Fibroblast of skin of right quadriceps (primary cell): ENCODE measurements at regions not wholly inside any gene's neighbourhood (a gene's known extent, or its start where the extent isn't known, plus 50 kb on each side); places are given as distances from the start of the nearest gene placed in this dataset.

Experiments used
- DNase-seq: peaks from one replicate; pipeline ENCODE4 v3.0.0-alpha.2; 2013

GRCh38 chr22:27212617-27213177 lies 555.3 kb downstream of the MIAT start:
- DNase-seq, result peak; percentile 100

- peak; percentile 80 for DNase-seq
These were observed 555.9 kb downstream of the MIAT start for GRCh38 chr22:27213294-27213693.

- peak; percentile 79 for DNase-seq
These were observed 556.6 kb downstream of the MIAT start for GRCh38 chr22:27213766-27214581.

GRCh38 chr22:27214691-27215090 lies 557.3 kb downstream of the MIAT start:
- no peak for DNase-seq

- peak; percentile 55 for DNase-seq
These were observed 558.5 kb downstream of the MIAT start for GRCh38 chr22:27215871-27216270.

- no peak for DNase-seq
These were observed 559.1 kb downstream of the MIAT start for GRCh38 chr22:27216444-27216843.

DNA sequence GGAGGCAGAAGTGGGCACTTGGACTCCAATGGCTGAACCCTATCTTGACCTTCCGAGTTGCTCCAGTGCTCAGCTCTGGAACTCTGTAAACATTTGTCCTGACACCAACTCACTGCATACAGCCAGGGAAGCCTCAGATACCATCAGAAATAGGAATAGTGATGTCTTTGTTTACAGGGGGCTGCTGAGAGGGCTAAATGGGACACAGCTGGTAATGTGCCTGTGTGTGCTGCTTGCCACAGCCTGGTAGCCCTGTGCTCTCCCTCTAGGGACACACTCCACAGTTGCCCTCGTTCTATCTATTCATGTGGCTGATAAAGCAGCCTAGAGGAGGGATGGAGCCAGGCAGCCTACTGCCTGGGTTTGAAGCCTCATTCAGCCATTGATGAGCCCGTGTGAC lies 559.8 kb downstream of the MIAT start:
- no peak for DNase-seq

DNA sequence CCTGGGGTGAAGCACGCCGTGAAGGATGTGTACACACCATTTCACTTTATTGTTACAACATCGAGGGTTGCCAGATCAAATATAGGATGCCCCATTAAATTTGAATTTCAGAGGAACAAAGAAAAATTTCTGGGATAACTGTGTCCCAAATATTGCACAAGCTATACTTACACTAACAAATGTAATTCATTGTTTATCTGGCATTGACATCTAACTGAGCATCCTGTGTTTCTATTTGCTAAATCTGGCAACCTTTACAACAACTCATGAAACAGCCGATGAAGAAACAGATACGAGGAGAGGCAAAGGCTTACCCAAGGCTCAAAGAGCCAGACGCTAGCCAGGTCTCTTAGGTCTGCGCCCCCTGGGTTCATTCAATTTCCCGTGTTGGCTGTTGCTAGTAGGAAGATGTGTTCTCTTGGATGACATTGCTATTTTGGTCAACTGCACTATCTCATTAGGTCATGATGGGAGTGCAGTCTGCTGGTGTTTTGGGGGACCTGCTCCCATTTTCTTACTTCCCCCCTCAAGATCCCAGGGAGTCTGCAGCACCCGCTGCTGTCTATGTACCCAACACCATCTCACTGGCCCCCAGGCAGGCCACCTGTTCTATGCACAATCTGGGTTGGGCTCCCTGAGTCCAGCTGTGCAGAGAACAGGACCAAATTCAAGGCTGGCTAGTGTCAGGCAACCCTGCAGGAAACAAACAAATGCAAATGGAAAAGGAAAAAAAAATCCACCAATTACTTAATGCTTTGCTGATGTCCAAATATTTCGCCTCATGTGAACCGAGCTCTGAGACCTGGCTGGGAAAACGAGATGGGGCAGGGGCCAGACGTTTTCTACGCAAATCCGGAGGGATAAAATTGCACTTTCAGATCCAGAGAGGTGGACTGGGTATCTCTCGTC lies 560.9 kb downstream of the MIAT start:
- peak; percentile 33 for DNase-seq

- no peak for DNase-seq
These were observed 561.6 kb downstream of the MIAT start for GRCh38 chr22:27219036-27219435.

- peak; percentile 93 for DNase-seq
These were observed 563.0 kb downstream of the MIAT start for GRCh38 chr22:27220339-27220738.

- no peak for DNase-seq
These were observed 564.8 kb downstream of the MIAT start for GRCh38 chr22:27222178-27222577.

- DNase-seq, result peak; percentile 98
These were observed 566.2 kb downstream of the MIAT start for GRCh38 chr22:27223317-27224177.

DNA sequence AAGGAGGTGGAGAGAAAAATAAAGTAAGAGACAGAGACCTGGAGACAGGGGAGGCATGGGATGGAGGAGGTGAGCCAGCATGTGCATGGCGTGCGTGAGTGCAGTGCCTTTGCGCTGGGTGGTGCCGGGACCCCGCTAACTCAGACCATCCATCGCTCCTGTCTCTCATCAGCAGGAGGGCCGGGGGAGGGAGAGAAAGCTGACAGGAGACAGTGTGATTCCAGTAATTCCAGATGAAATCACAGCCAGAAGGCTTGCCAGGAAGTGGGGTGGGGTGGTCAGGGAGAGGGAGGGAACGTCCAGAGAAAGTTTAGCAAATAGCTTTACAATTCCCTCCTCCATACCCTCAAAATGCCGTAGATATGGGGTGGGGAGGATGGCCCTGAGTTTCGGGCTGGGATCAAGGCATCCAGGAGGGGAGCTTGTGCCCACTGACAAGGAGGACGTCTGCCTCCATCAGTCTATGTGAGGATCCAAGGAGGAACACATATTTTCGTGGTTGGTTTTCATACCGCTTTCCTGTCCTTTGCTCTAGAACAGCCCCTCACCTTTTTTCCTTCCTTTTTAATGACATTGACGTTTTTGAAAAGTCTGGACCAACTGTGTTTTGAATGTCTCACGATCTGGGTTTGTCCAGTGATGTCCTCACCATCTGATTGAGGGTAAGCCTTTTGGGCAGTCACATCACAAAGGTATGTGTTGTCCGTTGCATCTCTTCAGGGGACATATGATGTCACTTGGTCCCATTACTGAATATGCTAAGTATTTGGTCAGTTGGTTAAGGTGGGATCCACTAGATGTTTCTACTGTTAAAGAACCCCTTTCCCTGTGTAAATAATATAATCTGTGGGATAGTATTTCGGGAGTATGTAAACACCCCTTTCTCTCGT lies 567.3 kb downstream of the MIAT start:
- DNase-seq, result peak; percentile 99

DNA sequence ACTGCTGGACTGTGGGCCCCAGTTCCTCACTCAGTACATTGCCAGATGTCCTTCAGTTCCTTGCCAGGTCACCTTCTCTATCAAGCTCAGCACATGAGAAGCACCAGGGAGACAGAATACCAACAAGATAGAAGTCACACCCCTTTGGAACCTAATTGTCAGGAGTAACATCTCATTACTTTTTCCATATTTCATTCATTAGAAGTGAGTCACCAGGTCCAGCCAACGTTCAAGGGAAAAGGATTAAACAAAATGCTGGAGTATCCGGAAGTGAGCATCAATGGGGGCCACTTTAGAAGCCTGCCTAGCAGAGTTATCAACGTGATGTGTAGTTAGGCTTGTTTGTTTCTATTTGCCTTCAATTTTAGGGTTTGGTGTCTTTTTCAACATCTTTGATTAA lies 569.3 kb downstream of the MIAT start:
- DNase-seq, result peak; percentile 81

DNA sequence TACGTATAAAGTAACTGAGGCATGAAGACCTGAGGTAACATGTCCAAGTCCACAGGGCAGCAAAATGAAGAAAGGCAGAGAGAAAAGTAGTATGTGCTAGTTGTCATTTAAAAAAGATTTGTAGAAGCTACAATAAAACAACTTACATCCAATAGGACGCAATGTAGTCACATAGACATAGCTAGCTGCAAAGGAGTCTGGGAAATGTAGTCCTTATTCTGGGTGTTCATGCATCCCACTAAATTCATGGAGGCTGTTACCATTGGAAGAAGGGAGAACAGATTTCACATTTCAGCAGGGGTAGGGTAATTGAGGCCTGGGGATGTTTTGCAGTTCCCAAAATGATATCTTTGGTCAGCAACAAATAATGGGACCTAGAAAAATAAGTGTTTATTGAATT lies 571.4 kb downstream of the MIAT start:
- DNase-seq, result no peak

- DNase-seq, result no peak
These were observed 571.4 kb downstream of the MN1 start for GRCh38 chr22:27230189-27230588.

DNA sequence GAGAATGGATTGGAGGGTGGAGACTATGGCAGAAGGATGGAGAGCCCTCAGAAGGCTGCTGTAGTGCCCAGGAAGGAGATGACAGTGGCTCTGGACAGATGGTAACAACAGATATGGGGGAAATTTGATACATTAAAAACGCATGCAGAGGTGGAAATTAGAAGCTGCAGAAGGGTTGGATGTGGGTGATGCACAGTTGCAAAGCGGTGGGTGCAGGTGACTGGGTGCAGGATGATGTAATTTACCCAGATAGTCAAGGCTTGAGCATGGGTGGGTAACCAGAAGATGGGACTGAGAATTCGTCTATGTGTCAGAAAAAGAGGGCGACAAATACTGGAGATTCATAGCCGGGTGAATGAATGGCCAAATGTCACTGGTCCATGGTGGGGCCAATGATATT lies 570.3 kb downstream of the MN1 start:
- no peak for DNase-seq

DNA sequence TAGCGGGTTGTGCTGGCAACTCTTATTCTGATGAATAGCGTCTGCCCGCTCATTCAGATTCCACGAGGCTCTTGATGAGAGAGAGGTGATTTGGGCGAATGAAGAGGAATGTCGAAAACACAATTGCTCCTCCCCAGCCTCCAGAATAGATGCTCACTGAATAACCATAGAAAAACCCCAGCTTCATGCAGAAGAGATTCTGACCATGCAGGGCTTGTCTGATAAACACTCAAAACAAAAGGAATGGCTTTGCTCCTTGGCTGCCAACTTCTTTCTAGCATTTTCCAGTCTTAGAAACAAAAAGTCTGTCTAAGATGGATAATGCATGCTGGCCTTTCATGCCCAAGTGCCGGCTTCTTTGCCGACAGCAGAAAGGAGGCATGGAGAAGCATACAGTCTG lies 569.5 kb downstream of the MN1 start:
- DNase-seq, result no peak

DNA sequence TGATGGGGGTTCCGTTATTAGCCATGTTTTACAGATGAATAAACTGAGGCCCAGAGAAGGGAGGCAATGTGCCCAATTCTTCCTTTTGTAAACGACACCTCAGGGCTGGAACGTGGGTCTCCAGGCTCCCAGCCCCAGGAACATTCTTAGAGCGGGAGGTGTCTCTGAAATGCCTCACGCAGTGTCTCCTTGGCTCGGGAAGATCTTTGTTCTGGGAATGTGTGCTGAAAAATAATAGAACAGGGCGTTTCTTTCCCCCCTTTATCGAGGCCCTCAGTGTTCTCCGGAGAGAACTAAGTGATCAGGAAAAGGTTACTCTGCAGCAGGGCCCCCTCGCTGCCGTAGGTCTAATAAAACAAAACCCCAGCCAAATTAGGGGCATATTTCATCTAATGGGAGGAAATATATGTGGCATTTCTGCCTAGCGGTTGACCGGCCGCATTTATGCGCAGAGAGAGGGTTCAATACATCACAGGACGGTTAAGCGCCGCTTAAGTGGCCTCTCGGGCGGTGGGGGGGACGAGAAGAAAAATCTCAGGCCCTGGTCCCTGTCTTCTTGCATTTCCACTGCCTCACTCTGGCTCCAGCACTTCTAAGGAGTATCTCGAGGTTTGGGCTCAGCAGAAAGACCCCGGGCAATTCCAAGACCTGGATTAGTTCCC lies 564.3 kb downstream of the MN1 start:
- DNase-seq, result no peak

DNA sequence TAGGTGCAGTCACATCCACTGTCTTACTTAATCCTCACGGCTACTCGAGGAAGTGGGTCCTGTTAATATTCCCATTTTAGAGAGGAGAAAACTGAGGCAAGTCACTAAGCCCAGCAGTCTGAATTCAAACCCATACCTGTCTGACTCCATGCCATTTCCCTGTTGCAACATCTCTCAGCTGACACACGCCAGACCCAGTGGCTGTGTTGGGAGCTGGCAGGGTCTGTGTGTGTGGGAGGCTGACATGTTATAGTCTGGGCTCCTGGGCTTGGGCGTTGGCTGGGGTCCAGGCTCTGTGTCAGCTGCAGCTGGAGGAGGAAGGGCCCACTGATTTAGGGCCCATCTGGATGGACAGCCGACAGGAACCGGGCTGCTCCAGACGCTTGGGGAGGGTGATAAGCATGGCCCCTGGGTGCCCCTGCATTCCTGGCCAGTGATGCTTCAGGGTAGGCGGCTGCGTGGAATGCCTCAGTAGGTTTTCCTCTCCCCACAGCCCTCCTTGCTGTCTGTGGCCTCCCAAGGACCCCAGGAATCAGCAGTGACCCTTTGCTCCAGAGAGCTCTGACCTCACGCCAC lies 562.5 kb downstream of the MN1 start:
- DNase-seq, result peak; percentile 99

- DNase-seq, result no peak
These were observed 562.0 kb downstream of the MN1 start for GRCh38 chr22:27239520-27239919.
